ENCODE measurements at regions not wholly inside any gene's neighbourhood (a gene's known extent, or its start where the extent isn't known, plus 50 kb on each side); places are given as distances from the start of the nearest gene placed in this dataset.

DNA sequence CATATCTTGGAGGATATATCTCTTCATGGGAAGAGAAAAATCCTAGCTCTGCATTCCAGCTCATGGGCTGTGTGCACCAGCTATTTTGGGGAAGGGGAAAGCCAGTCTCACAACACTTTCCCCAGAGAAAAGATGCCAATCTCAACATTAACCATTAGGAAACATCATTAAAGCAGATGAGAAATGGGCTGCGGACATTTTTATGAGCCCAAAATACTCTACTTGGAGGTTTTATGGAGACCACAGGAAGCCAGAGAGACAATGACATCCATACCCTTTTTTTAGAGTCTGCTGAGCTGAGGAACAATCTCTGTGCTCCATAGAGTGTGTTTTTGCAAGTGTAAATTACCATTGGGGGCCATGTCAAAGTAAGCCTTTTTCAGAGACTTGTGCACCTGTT lies 213.7 kb downstream of the TRIB2 start:
- TF ChIP-seq, protein P1, sequence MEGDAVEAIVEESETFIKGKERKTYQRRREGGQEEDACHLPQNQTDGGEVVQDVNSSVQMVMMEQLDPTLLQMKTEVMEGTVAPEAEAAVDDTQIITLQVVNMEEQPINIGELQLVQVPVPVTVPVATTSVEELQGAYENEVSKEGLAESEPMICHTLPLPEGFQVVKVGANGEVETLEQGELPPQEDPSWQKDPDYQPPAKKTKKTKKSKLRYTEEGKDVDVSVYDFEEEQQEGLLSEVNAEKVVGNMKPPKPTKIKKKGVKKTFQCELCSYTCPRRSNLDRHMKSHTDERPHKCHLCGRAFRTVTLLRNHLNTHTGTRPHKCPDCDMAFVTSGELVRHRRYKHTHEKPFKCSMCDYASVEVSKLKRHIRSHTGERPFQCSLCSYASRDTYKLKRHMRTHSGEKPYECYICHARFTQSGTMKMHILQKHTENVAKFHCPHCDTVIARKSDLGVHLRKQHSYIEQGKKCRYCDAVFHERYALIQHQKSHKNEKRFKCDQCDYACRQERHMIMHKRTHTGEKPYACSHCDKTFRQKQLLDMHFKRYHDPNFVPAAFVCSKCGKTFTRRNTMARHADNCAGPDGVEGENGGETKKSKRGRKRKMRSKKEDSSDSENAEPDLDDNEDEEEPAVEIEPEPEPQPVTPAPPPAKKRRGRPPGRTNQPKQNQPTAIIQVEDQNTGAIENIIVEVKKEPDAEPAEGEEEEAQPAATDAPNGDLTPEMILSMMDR (IDR thresholded peaks at IDR 0.05), result no peak
- no peak for TF ChIP-seq SOX15 (CRISPR knock-in tag; IDR thresholded peaks at IDR 0.05)
- TF ChIP-seq, protein P2, sequence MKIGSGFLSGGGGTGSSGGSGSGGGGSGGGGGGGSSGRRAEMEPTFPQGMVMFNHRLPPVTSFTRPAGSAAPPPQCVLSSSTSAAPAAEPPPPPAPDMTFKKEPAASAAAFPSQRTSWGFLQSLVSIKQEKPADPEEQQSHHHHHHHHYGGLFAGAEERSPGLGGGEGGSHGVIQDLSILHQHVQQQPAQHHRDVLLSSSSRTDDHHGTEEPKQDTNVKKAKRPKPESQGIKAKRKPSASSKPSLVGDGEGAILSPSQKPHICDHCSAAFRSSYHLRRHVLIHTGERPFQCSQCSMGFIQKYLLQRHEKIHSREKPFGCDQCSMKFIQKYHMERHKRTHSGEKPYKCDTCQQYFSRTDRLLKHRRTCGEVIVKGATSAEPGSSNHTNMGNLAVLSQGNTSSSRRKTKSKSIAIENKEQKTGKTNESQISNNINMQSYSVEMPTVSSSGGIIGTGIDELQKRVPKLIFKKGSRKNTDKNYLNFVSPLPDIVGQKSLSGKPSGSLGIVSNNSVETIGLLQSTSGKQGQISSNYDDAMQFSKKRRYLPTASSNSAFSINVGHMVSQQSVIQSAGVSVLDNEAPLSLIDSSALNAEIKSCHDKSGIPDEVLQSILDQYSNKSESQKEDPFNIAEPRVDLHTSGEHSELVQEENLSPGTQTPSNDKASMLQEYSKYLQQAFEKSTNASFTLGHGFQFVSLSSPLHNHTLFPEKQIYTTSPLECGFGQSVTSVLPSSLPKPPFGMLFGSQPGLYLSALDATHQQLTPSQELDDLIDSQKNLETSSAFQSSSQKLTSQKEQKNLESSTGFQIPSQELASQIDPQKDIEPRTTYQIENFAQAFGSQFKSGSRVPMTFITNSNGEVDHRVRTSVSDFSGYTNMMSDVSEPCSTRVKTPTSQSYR (CRISPR knock-in tag; IDR thresholded peaks at IDR 0.05), result no peak
- TF ChIP-seq ESRRA (CRISPR knock-in tag; IDR thresholded peaks at IDR 0.05; ENCODE audit: borderline replicate concordance), result no peak
- TF ChIP-seq ZNF263 (CRISPR knock-in tag; IDR thresholded peaks at IDR 0.05; ENCODE audit: low read depth), result no peak
- no peak for TF ChIP-seq NFE2L1 (CRISPR knock-in tag; IDR thresholded peaks at IDR 0.05)
- TF ChIP-seq, protein P3, sequence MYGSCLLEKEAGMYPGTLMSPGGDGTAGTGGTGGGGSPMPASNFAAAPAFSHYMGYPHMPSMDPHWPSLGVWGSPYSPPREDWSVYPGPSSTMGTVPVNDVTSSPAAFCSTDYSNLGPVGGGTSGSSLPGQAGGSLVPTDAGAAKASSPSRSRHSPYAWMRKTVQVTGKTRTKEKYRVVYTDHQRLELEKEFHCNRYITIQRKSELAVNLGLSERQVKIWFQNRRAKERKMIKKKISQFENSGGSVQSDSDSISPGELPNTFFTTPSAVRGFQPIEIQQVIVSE (CRISPR knock-in tag; IDR thresholded peaks at IDR 0.05; ENCODE audit: borderline replicate concordance), result peak; percentile 75; the same call in 1 of the 2 replicates

Measured in WTC11 (cell line).